ENCODE measurements at regions not wholly inside any gene's neighbourhood (a gene's known extent, or its start where the extent isn't known, plus 50 kb on each side); places are given as distances from the start of the nearest gene placed in this dataset.

DNA sequence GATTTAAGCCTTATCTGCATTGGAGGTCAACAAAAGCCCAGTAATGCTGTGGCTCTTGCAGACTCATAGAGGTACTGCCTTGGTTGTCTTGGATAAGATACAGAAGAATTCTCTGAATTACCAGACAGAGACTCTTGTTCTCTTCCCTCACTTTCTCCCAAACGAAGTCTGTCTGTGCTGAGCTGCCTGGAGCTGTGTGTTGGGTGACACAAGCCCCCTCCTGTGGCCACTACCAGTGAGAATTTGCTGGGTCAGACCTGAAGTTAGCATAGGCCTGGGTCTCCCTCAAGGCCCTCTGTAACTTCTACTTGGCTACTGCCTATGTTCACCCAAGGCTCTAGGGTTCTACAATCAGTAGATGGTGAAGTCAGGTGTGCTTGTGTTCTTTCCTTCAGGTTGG, 413.0 kb downstream of the PCDH20 start:
- no peaks in the 10 kb centered on the region for H3K4me1 ChIP-seq (ENCODE audit: control insufficient read depth, low read length)
- no peak overlapping the region for H3K4me3 ChIP-seq (ENCODE audit: low read length)
- no peaks in the 10 kb centered on the region for H3F3A ChIP-seq (ENCODE audit: control insufficient read depth, insufficient read depth)
- no peaks in the 10 kb centered on the region; the same call in 1 of the 2 replicates for H3K9me3 ChIP-seq (ENCODE audit: control insufficient read depth, insufficient read depth, low read length)
- no peak for TF ChIP-seq EZH2phosphoT487 (IDR thresholded peaks at IDR 0.05; ENCODE audit: borderline replicate concordance, low read length)
- TF ChIP-seq, protein P1, sequence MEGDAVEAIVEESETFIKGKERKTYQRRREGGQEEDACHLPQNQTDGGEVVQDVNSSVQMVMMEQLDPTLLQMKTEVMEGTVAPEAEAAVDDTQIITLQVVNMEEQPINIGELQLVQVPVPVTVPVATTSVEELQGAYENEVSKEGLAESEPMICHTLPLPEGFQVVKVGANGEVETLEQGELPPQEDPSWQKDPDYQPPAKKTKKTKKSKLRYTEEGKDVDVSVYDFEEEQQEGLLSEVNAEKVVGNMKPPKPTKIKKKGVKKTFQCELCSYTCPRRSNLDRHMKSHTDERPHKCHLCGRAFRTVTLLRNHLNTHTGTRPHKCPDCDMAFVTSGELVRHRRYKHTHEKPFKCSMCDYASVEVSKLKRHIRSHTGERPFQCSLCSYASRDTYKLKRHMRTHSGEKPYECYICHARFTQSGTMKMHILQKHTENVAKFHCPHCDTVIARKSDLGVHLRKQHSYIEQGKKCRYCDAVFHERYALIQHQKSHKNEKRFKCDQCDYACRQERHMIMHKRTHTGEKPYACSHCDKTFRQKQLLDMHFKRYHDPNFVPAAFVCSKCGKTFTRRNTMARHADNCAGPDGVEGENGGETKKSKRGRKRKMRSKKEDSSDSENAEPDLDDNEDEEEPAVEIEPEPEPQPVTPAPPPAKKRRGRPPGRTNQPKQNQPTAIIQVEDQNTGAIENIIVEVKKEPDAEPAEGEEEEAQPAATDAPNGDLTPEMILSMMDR (IDR thresholded peaks at IDR 0.05; ENCODE audit: low read depth, low read length, poor library complexity, severe bottlenecking): no peak
- H3K27me3 ChIP-seq (ENCODE audit: control insufficient read depth, low read length): no peaks in the 10 kb centered on the region
- no peak overlapping the region for H3K27ac ChIP-seq (ENCODE audit: low read depth, low read length)
- no peaks in the 10 kb centered on the region for H3K9me2 ChIP-seq (replicated peaks; ENCODE audit: control insufficient read depth, low read length)
- no peak overlapping the region for H3K4me2 ChIP-seq (ENCODE audit: low read length)
- no peaks in the 10 kb centered on the region for H3K36me3 ChIP-seq (ENCODE audit: control insufficient read depth, low read length)
- H4K20me1 ChIP-seq (ENCODE audit: control insufficient read depth, insufficient read depth, low read depth, low read length): no peaks in the 10 kb centered on the region
- H3K79me2 ChIP-seq (ENCODE audit: control insufficient read depth, low read length): no peaks in the 10 kb centered on the region

DNA sequence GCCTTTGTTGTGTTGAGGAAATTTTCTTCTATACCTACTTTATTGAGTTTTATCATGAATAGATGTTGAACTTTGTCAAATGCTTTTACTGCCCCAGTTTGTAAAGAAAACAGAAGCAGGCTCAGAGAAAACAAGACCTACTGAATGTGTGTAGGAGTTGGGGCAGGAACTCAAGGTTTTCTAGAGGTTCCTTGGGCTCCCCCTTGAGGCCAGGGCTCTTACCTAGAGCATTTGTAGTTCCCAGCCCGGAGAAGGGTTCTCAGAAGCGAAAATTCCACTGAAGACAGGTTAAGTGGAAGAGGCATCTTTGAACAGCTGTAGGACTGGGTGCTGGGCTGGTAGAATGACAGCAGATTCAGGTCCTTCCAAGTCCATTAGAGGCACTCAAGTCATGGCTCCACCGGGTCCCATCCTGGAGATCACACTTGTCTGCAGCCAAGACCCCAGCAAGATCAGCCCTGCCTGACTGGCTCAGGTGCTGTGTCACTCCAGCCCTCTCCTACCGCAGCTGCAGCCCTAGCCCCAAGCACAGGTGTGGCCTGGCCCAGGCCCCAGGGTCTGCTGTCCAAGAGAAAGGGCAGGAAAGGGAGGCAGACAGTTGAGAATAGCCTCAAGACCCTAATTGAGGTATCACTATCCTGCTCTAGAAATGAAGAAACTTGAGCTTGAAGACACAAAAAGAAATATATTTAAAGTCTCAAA, 425.5 kb downstream of the PCDH20 start:
- no peaks in the 10 kb centered on the region for H3K9me2 ChIP-seq (replicated peaks; ENCODE audit: control insufficient read depth, low read length)
- no peak overlapping the region for H3K27ac ChIP-seq (ENCODE audit: low read depth, low read length)
- no peaks in the 10 kb centered on the region for H3K36me3 ChIP-seq (ENCODE audit: control insufficient read depth, low read length)
- H4K20me1 ChIP-seq (ENCODE audit: control insufficient read depth, insufficient read depth, low read depth, low read length): no peaks in the 10 kb centered on the region
- no peaks in the 10 kb centered on the region for H3K27me3 ChIP-seq (ENCODE audit: control insufficient read depth, low read length)
- no peaks in the 10 kb centered on the region for H3K4me1 ChIP-seq (ENCODE audit: control insufficient read depth, low read length)
- H3K4me2 ChIP-seq (ENCODE audit: low read length): no peak overlapping the region
- H3K4me3 ChIP-seq (ENCODE audit: low read length): no peak overlapping the region
- H3K9me3 ChIP-seq (ENCODE audit: control insufficient read depth, insufficient read depth, low read length): no peaks in the 10 kb centered on the region
- no peaks in the 10 kb centered on the region for H3F3A ChIP-seq (ENCODE audit: control insufficient read depth, insufficient read depth)
- H3K79me2 ChIP-seq (ENCODE audit: control insufficient read depth, low read length): no peaks in the 10 kb centered on the region
- no peak for TF ChIP-seq EZH2phosphoT487 (IDR thresholded peaks at IDR 0.05; ENCODE audit: borderline replicate concordance, low read length)
- TF ChIP-seq, protein P1 (IDR thresholded peaks at IDR 0.05; ENCODE audit: low read depth, low read length, poor library complexity, severe bottlenecking): peak; percentile 38

DNA sequence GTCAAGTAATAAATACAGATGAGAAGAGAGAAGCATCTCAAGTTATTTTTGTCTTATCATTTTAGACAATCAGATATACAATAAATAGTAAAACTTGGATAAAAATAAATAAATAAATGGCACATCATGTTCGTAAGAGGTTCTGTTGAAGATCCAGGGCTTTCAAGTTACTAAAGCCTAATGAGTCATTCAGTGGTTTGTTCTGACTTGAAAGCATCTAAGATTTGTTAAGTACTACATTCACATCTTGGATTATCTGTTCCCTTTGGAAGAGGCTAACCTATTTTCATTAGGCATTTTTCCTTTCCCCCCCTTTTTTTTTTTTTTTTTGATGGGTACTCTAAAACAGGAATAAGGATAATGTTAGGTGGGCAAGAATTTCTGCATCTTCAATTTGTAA, 429.3 kb downstream of the PCDH20 start:
- Histone ChIP-seq H4K20me1 (ENCODE audit: control insufficient read depth, insufficient read depth, low read depth, low read length) (no peaks in the 10 kb centered on the region), H3K4me3 (ENCODE audit: low read length) (no peak overlapping the region)
- TF ChIP-seq EZH2phosphoT487 (IDR thresholded peaks at IDR 0.05; ENCODE audit: borderline replicate concordance, low read length): no peak
- TF ChIP-seq, protein P1 (IDR thresholded peaks at IDR 0.05; ENCODE audit: low read depth, low read length, poor library complexity, severe bottlenecking): no peak

More for the DNA sequence above, 429.3 kb downstream of the PCDH20 start:
- Histone ChIP-seq H3K9me3 (ENCODE audit: control insufficient read depth, insufficient read depth, low read length) (no peaks in the 10 kb centered on the region), H3K27me3 (ENCODE audit: control insufficient read depth, low read length) (no peaks in the 10 kb centered on the region), H3F3A (ENCODE audit: control insufficient read depth, insufficient read depth) (no peaks in the 10 kb centered on the region), H3K27ac (ENCODE audit: low read depth, low read length) (no peak overlapping the region), H3K4me2 (ENCODE audit: low read length) (no peak overlapping the region), H3K79me2 (ENCODE audit: control insufficient read depth, low read length) (no peaks in the 10 kb centered on the region), H3K9me2 (replicated peaks; ENCODE audit: control insufficient read depth, low read length) (no peaks in the 10 kb centered on the region), H3K4me1 (ENCODE audit: control insufficient read depth, low read length) (no peaks in the 10 kb centered on the region), H3K36me3 (ENCODE audit: control insufficient read depth, low read length) (no peaks in the 10 kb centered on the region)

Data from DOHH2 (cell line).